Glutamatergic neuron (in vitro differentiated cells): ENCODE measurements at regions not wholly inside any gene's neighbourhood (a gene's known extent, or its start where the extent isn't known, plus 50 kb on each side); places are given as distances from the start of the nearest gene placed in this dataset.

Experiments used
- DNase-seq: peaks from one replicate; pipeline ENCODE4 v3.0.0; 2022
- H3K27ac Mint-ChIP-seq: one replicate; pipeline ENCODE4 v1.8.0; 2020; ENCODE audit warnings: mild to moderate bottlenecking, mixed read lengths, inconsistent platforms; ENCODE audit not compliant: unreplicated experiment
- H3K27me3 Mint-ChIP-seq: one replicate; pipeline ENCODE4 v1.8.0; 2020; ENCODE audit warnings: mild to moderate bottlenecking, moderate library complexity, mixed read lengths, inconsistent platforms; ENCODE audit not compliant: unreplicated experiment
- H3K36me3 Mint-ChIP-seq: one replicate; pipeline ENCODE4 v1.8.0; 2020; ENCODE audit warnings: mild to moderate bottlenecking, mixed read lengths, inconsistent platforms; ENCODE audit not compliant: unreplicated experiment
- H3K4me1 Mint-ChIP-seq: one replicate; pipeline ENCODE4 v1.8.0; 2020; ENCODE audit warnings: mild to moderate bottlenecking, low read depth, mixed read lengths, inconsistent platforms; ENCODE audit not compliant: unreplicated experiment
- H3K4me3 Mint-ChIP-seq: one replicate; pipeline ENCODE4 v1.8.0; 2020; ENCODE audit warnings: mild to moderate bottlenecking, mixed read lengths, inconsistent platforms; ENCODE audit not compliant: unreplicated experiment
- H3K9me3 Mint-ChIP-seq: one replicate; pipeline ENCODE4 v1.8.0; 2020; ENCODE audit warnings: mild to moderate bottlenecking, moderate library complexity, mixed read lengths, inconsistent platforms; ENCODE audit not compliant: unreplicated experiment
- CTCF ChIP-seq: fragments of 200-600 bp; sonication (generic); IDR thresholded peaks from one replicate; pipeline ENCODE4 v1.5.0; 2021; ENCODE audit not compliant: partially characterized antibody, unreplicated experiment

DNA sequence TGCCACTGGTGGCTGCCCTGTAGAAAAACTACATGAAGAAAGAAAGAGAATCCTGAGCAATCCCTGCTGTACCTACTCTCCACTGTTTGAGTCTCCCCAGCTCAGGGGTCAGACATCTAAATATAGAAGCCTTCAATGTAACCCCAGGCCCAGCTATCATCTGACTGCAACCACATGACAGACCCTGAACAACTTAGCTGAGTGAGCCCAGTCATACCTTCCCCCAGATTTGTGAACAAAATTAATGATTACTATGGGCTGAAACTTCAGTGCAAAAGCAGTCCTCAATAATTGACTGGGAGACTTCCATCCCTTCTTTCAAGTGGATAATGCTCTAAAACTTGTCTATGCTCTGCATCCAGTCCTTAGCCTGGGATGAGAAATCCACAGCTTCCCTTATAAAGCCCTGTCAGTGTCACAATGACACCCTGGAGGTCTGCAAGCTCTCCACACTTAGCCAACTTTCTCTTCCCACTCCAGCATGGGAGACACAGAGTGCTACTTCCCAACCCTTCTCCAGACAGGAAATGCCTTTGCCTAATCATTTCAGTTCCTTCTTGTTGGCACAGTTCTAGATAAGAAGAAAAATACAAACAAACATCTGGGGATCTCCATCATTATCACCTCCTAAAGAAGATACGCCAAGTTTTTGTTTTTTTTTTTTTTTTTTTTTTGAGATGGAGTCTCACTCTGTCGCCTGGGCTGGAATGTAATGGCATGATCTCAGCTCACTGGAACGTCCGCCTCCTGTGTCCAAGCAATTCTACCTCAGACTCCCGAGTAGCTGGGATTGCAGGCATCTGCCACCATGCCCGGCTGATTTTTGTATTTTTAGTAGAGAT lies 198.5 kb upstream of the GADL1 start:
- peaks cover 1% of the 10 kb centered on the region for H3K9me3 Mint-ChIP-seq
- H3K36me3 Mint-ChIP-seq, result no peaks in the 10 kb centered on the region
- H3K27me3 Mint-ChIP-seq, result no peaks in the 10 kb centered on the region
- H3K4me1 Mint-ChIP-seq, result no peaks in the 10 kb centered on the region
- TF ChIP-seq CTCF, result no peak
- H3K27ac Mint-ChIP-seq, result no peak overlapping the region
- H3K4me3 Mint-ChIP-seq, result no peak overlapping the region
- no peak for DNase-seq

DNA sequence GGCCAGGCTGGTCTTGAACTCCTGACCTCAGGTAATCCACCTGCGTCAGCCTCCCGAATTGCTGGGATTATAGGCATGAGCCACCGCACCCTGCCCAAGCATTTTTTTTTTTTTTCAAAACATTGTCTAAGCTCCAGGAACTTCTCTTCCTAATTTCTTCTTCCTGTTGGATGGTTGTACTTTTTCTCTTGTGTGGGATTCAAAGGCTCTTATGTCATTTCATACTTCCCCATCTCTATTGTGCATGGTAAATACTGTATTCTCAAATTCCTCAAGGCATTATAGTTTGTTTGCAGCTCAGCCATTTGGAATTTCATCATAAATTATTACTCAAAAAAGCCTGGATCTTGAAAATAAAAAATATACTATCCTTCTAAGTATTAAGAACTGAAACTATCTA lies 199.1 kb upstream of the GADL1 start:
- DNase-seq, result no peak
- Mint-ChIP-seq H3K27ac (no peak overlapping the region), H3K27me3 (no peaks in the 10 kb centered on the region), H3K4me1 (no peaks in the 10 kb centered on the region), H3K4me3 (no peak overlapping the region), H3K36me3 (no peaks in the 10 kb centered on the region), H3K9me3 (peaks cover 1% of the 10 kb centered on the region)
- TF ChIP-seq CTCF, result no peak

GRCh38 chr3:31094048-31094447 lies 199.6 kb upstream of the GADL1 start:
- H3K4me1 Mint-ChIP-seq, result no peaks in the 10 kb centered on the region
- H3K27ac Mint-ChIP-seq, result no peak overlapping the region
- DNase-seq, result no peak
- no peaks in the 10 kb centered on the region for H3K36me3 Mint-ChIP-seq
- H3K27me3 Mint-ChIP-seq, result no peaks in the 10 kb centered on the region
- peaks cover 1% of the 10 kb centered on the region for H3K9me3 Mint-ChIP-seq
- no peak for TF ChIP-seq CTCF
- H3K4me3 Mint-ChIP-seq, result no peak overlapping the region

DNA sequence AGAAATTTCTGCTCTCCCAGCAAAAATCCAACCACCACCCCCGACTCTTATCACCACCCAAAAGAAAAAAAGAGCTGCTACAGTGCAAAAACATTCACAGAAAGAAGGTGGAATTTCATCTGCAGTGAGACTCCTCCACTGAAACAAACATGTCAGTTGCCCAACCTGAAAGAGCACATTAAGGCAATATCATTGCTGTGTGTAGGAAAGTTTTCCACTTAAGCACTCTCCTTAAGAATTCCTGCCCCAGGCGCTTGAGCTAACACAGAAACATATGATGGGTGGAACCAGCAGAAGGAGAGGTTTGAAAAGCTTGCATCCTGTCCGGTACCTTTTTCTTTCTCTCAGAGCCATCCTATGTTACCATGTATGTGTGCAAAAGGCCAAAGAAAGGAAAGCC lies 200.8 kb upstream of the GADL1 start:
- H3K27ac Mint-ChIP-seq, result no peak overlapping the region
- H3K4me1 Mint-ChIP-seq, result no peaks in the 10 kb centered on the region
- no peak for TF ChIP-seq CTCF
- no peaks in the 10 kb centered on the region for H3K36me3 Mint-ChIP-seq
- DNase-seq, result no peak
- peaks cover 1% of the 10 kb centered on the region for H3K9me3 Mint-ChIP-seq
- H3K4me3 Mint-ChIP-seq, result no peak overlapping the region
- H3K27me3 Mint-ChIP-seq, result no peaks in the 10 kb centered on the region

DNA sequence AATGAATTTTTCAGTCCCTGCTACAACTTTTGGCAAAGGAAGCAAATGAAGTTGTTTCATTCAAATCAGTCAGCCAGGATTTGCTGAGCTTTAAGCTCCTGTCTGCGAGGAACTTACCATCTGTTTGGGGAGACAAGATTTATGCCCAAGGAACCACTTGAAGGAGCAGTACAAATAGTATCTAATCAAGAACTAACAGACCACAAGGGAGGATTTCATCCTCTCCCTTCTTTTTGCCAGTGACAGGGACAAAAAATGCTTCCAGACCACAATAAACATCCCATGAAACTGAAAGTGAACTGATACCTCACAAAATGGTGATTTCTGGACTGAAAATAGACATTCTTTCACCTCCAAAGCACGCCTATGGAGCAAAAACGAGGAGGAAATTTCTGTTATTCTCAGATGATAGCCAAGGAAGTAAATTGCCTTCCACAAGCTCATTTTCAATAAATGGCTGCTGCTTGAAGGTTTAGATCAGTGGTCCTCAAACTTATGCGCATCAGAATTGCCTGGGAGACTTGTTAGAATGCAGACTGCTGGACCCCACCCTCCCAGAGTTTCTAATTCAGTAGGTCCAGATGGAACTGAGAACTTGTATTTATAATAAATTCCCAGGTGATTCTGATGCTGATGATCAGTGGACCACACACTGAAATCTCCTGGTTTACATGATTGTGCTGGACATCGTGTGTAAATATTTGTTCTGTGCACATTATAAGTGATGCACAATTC lies 202.4 kb upstream of the GADL1 start:
- Mint-ChIP-seq H3K27me3 (no peaks in the 10 kb centered on the region), H3K4me1 (no peaks in the 10 kb centered on the region), H3K9me3 (peaks cover 1% of the 10 kb centered on the region), H3K4me3 (no peak overlapping the region), H3K36me3 (no peaks in the 10 kb centered on the region), H3K27ac (no peak overlapping the region)
- TF ChIP-seq CTCF, result no peak
- DNase-seq, result no peak
